IMR-90 (cell line): ENCODE measurements at regions not wholly inside any gene's neighbourhood (a gene's known extent, or its start where the extent isn't known, plus 50 kb on each side); places are given as distances from the start of the nearest gene placed in this dataset.

ENCODE experiments used
- ATAC-seq: fragments of 200-7000 bp; cut with Tn5 transposase; 2 replicates; pipeline ENCODE4 v1.9.1; 2020; ENCODE audit warnings: low read depth, mild to moderate bottlenecking, moderate library complexity
- BruUV-seq: library from RNA; stranded (reverse); fragments of 400-500 nt; replicated peaks from 2 replicates; lab custom pipeline; 2021; lab: Mats Ljungman, UMichigan
- CTCF ChIA-PET: fragments of 300-600 bp; formaldehyde crosslinking; extraction: SDS; loops from one replicate; lab custom pipeline; 2021; ENCODE audit warnings: antibody characterized with exemption; lab: Yijun Ruan, JAX
- POLR2A ChIA-PET: fragments of 300-600 bp; sonication (Branson Sonifier 250); formaldehyde crosslinking; loops from one replicate; lab custom pipeline; 2022; ENCODE audit warnings: antibody characterized with exemption; ENCODE audit not compliant: unreplicated experiment; lab: Charles Lee
- DNase-seq: peaks from one replicate; pipeline ENCODE4 v3.0.0; 2013
- H2AFZ ChIP-seq: replicated peaks from 2 replicates; pipeline ENCODE3; 2013; ENCODE audit warnings: low read length, mild to moderate bottlenecking; ENCODE audit not compliant: poor library complexity
- H2AK5ac ChIP-seq: 2 replicates; pipeline ENCODE4 v1.6.1; 2013; ENCODE audit warnings: low read depth, low read length, inconsistent platforms
- H2AK9ac ChIP-seq: replicated peaks from 2 replicates; pipeline ENCODE3; 2013; ENCODE audit warnings: mild to moderate bottlenecking, low read depth, low read length, moderate library complexity; ENCODE audit not compliant: poor library complexity
- H2BK120ac ChIP-seq: 2 replicates; pipeline ENCODE4 v1.6.1; 2013; ENCODE audit warnings: low read depth, low read length, inconsistent platforms
- H2BK15ac ChIP-seq: 3 replicates; pipeline ENCODE4 v1.6.1; 2013; ENCODE audit warnings: low read depth, low read length, inconsistent platforms
- H2BK20ac ChIP-seq: 2 replicates; pipeline ENCODE4 v1.6.1; 2013; ENCODE audit warnings: low read depth, mild to moderate bottlenecking, inconsistent platforms, low read length, moderate library complexity
- H2BK5ac ChIP-seq: 2 replicates; pipeline ENCODE4 v1.6.1; 2013; ENCODE audit warnings: mild to moderate bottlenecking, low read depth, low read length, inconsistent platforms; ENCODE audit not compliant: poor library complexity, severe bottlenecking
- H3K14ac ChIP-seq: replicated peaks from 2 replicates; pipeline ENCODE4 v1.6.1; 2013; ENCODE audit warnings: low read depth, low read length, inconsistent platforms
- H3K18ac ChIP-seq: 2 replicates; pipeline ENCODE4 v1.6.1; 2013; ENCODE audit warnings: low read depth, low read length, control low read depth
- H3K23ac ChIP-seq: 2 replicates; pipeline ENCODE4 v1.6.1; 2013; ENCODE audit warnings: low read depth, low read length, inconsistent platforms
- H3K27ac ChIP-seq: 2 replicates; pipeline ENCODE4 v1.5.1; 2013; ENCODE audit warnings: mild to moderate bottlenecking, control low read depth, low read length; ENCODE audit not compliant: insufficient read depth
- H3K27me3 ChIP-seq: 2 replicates; pipeline ENCODE4 v1.6.1; 2013; ENCODE audit warnings: low read length; ENCODE audit not compliant: control insufficient read depth, insufficient read depth
- H3K36me3 ChIP-seq: 2 replicates; pipeline ENCODE4 v1.6.1; 2013; ENCODE audit warnings: low read length, mixed read lengths; ENCODE audit not compliant: control insufficient read depth, insufficient read depth
- H3K4ac ChIP-seq: 2 replicates; pipeline ENCODE4 v1.6.1; 2013; ENCODE audit warnings: low read depth, low read length, inconsistent platforms
- H3K4me1 ChIP-seq: 2 replicates; pipeline ENCODE4 v1.6.1; 2013; ENCODE audit warnings: low read length, mixed read lengths; ENCODE audit not compliant: control insufficient read depth, insufficient read depth
- H3K4me2 ChIP-seq: 2 replicates; pipeline ENCODE4 v1.6.1; 2013; ENCODE audit warnings: low read depth, mild to moderate bottlenecking, control low read depth, low read length, moderate library complexity
- H3K4me3 ChIP-seq: 2 replicates; pipeline ENCODE4 v1.5.1; 2013; ENCODE audit warnings: low read depth, mild to moderate bottlenecking, control low read depth, low read length, moderate library complexity; ENCODE audit not compliant: insufficient read depth
- H3K56ac ChIP-seq: 2 replicates; pipeline ENCODE4 v1.6.1; 2013; ENCODE audit warnings: low read length, inconsistent platforms; ENCODE audit not compliant: insufficient read depth; ENCODE audit errors: extremely low read depth
- H3K79me1 ChIP-seq, 2 experiments: 2 replicates each; pipeline ENCODE4 v1.6.1; 2013; ENCODE audit warnings: low read length in 2 of 2, inconsistent platforms in 1 of 2, low read depth in 1 of 2
- H3K9ac ChIP-seq: 2 replicates; pipeline ENCODE4 v1.6.1; 2013; ENCODE audit warnings: low read depth, low read length, control low read depth
- H3K9me1 ChIP-seq: 2 replicates; pipeline ENCODE4 v1.6.1; 2013; ENCODE audit warnings: low read length, inconsistent platforms; ENCODE audit not compliant: insufficient read depth
- H3K9me3 ChIP-seq: 2 replicates; pipeline ENCODE4 v1.6.1; 2013; ENCODE audit warnings: low read length; ENCODE audit not compliant: control insufficient read depth, insufficient read depth
- H4K20me1 ChIP-seq: 2 replicates; pipeline ENCODE4 v1.6.1; 2013; ENCODE audit warnings: low read length, inconsistent platforms; ENCODE audit not compliant: insufficient read depth
- H4K5ac ChIP-seq: 2 replicates; pipeline ENCODE4 v1.6.1; 2013; ENCODE audit warnings: mild to moderate bottlenecking, low read depth, low read length, control low read depth
- H4K8ac ChIP-seq, 2 experiments: 2 replicates each; pipeline ENCODE4 v1.6.1; 2013; ENCODE audit warnings: low read depth in 2 of 2, low read length in 2 of 2, control low read depth in 1 of 2, inconsistent platforms in 1 of 2
- H4K91ac ChIP-seq: 2 replicates; pipeline ENCODE4 v1.6.1; 2013; ENCODE audit warnings: low read depth, low read length, inconsistent platforms; ENCODE audit not compliant: insufficient read depth
- CHD1 ChIP-seq: IDR thresholded peaks from 2 replicates; pipeline ENCODE4 v1.6.1; 2012; ENCODE audit warnings: low read depth, low read length, improper control_type of control experiment
- MXI1 ChIP-seq: IDR thresholded peaks from 2 replicates; pipeline ENCODE4 v1.6.1; 2012; ENCODE audit warnings: low read depth, mild to moderate bottlenecking, low read length, moderate library complexity, borderline replicate concordance
- NFE2L2 ChIP-seq: fragments of 150-350 bp; IDR thresholded peaks from 2 replicates; pipeline ENCODE4 v1.6.1; 2016; ENCODE audit warnings: low read depth, mild to moderate bottlenecking, low read length
- POLR2A ChIP-seq: IDR thresholded peaks from 2 replicates; pipeline ENCODE4 v1.6.1; 2012; ENCODE audit warnings: mild to moderate bottlenecking, low read depth, low read length
- RFX5 ChIP-seq: IDR thresholded peaks from 2 replicates; pipeline ENCODE4 v1.8.0; 2012; ENCODE audit warnings: low read depth, mild to moderate bottlenecking, low read length, moderate library complexity
- SMC3 ChIP-seq: fragments of 150-350 bp; IDR thresholded peaks from 2 replicates; pipeline ENCODE4 v1.6.1; 2016; ENCODE audit warnings: low read depth, mild to moderate bottlenecking, antibody characterized with exemption, low read length, moderate library complexity
- WGBS, 2 experiments: methylation state at CpG; one replicate each; pipeline versions ENCODE4 v1.1.5 to v1.1.7; 2013; ENCODE audit warnings: missing lambda C conversion rate in 2 of 2; ENCODE audit not compliant: insufficient read length in 1 of 2; ENCODE audit errors: extremely low coverage in 2 of 2; 5-methylcytosine and 5-hydroxymethylcytosine counted together
- dilution Hi-C: fragments of 300-500 bp; cut with HindIII; formaldehyde crosslinking; loops from one replicate; pipeline ENCODE4 v1.14.3; 2018; ENCODE audit warnings: low sequenced_read_pairs; ENCODE audit not compliant: unreplicated experiment
- in situ Hi-C: fragments of 300-500 bp; cut with MboI; formaldehyde crosslinking; loops from 3 replicates; pipeline ENCODE4 v1.14.3; 2019; ENCODE audit warnings: low sequenced_read_pairs, inconsistent platforms, mixed read lengths
- intact Hi-C: fragments of 100-400 bp; cut with micrococcal nuclease; formaldehyde crosslinking; loops from 2 replicates; pipeline ENCODE4 v1.10.0; 2022
- TF ChIP-seq, protein P1 (sequence below): fragments of 150-350 bp; IDR thresholded peaks from 2 replicates; pipeline ENCODE4 v1.6.1; 2016; ENCODE audit warnings: low read depth, mild to moderate bottlenecking, low read length, moderate library complexity, borderline replicate concordance
- TF ChIP-seq, protein P2 (sequence below): fragments of 150-350 bp; IDR thresholded peaks from 2 replicates; pipeline ENCODE4 v1.6.1; 2017; ENCODE audit warnings: mild to moderate bottlenecking, antibody characterized with exemption, low read length, low read depth
- TF ChIP-seq, protein P3 (sequence below): conservative IDR thresholded peaks from 2 replicates; pipeline ENCODE4 v1.5.1; 2012; ENCODE audit warnings: mild to moderate bottlenecking, low read depth, low read length, improper control_type of control experiment

GRCh38 chr2:43038034-43038695 is 188.2 kb downstream of the ZFP36L2 start:
- no peak overlapping the region for H3K23ac ChIP-seq
- no peak overlapping the region for H2BK5ac ChIP-seq
- H3K9me3 ChIP-seq = no peaks in the 10 kb centered on the region
- intact Hi-C loops = no loop called here
- POLR2A ChIA-PET = no interaction called here
- WGBS, 2 experiments = no CpG with 5 or more reads among the region's 9 CpGs
- H3K36me3 ChIP-seq = no peaks in the 10 kb centered on the region
- H3K4me3 ChIP-seq = no peak overlapping the region
- in situ Hi-C loops = no loop called here
- H2BK15ac ChIP-seq = peak overlapping the region; percentile 97; the same call in 2 of the 3 replicates
- no peaks in the 10 kb centered on the region for H4K20me1 ChIP-seq
- TF ChIP-seq SMC3 = no peak
- no peak for TF ChIP-seq POLR2A
- TF ChIP-seq NFE2L2 = no peak
- TF ChIP-seq, protein P1, sequence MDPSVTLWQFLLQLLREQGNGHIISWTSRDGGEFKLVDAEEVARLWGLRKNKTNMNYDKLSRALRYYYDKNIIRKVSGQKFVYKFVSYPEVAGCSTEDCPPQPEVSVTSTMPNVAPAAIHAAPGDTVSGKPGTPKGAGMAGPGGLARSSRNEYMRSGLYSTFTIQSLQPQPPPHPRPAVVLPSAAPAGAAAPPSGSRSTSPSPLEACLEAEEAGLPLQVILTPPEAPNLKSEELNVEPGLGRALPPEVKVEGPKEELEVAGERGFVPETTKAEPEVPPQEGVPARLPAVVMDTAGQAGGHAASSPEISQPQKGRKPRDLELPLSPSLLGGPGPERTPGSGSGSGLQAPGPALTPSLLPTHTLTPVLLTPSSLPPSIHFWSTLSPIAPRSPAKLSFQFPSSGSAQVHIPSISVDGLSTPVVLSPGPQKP = no peak
- TF ChIP-seq MXI1 = no peak
- TF ChIP-seq, protein P2, sequence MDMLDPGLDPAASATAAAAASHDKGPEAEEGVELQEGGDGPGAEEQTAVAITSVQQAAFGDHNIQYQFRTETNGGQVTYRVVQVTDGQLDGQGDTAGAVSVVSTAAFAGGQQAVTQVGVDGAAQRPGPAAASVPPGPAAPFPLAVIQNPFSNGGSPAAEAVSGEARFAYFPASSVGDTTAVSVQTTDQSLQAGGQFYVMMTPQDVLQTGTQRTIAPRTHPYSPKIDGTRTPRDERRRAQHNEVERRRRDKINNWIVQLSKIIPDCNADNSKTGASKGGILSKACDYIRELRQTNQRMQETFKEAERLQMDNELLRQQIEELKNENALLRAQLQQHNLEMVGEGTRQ = no peak
- TF ChIP-seq, protein P3, sequence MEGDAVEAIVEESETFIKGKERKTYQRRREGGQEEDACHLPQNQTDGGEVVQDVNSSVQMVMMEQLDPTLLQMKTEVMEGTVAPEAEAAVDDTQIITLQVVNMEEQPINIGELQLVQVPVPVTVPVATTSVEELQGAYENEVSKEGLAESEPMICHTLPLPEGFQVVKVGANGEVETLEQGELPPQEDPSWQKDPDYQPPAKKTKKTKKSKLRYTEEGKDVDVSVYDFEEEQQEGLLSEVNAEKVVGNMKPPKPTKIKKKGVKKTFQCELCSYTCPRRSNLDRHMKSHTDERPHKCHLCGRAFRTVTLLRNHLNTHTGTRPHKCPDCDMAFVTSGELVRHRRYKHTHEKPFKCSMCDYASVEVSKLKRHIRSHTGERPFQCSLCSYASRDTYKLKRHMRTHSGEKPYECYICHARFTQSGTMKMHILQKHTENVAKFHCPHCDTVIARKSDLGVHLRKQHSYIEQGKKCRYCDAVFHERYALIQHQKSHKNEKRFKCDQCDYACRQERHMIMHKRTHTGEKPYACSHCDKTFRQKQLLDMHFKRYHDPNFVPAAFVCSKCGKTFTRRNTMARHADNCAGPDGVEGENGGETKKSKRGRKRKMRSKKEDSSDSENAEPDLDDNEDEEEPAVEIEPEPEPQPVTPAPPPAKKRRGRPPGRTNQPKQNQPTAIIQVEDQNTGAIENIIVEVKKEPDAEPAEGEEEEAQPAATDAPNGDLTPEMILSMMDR = no peak
- TF ChIP-seq RFX5 = no peak
- TF ChIP-seq CHD1 = no peak
- no peak overlapping the region for H3K9ac ChIP-seq
- no peak overlapping the region for H2AK9ac ChIP-seq
- H3K4me1 ChIP-seq = peaks cover 30% of the 10 kb centered on the region
- no peak overlapping the region for H3K4me2 ChIP-seq
- no TSS peak for BruUV-seq
- DNase-seq = peak; percentile 35
- H2AFZ ChIP-seq = peak overlapping the region; percentile 69
- H3K14ac ChIP-seq = peak overlapping the region; percentile 84
- no peak overlapping the region for H3K56ac ChIP-seq
- H4K5ac ChIP-seq = peak overlapping the region; percentile 49; the same call in 1 of the 2 replicates
- no peak for ATAC-seq
- peak overlapping the region; percentile 92 for H2BK120ac ChIP-seq
- H3K27me3 ChIP-seq = no peaks in the 10 kb centered on the region
- H3K9me1 ChIP-seq = peaks cover 22% of the 10 kb centered on the region
- H3K79me1 ChIP-seq = peaks cover 0 to 6% of the 10 kb centered on the region in 2 experiments; a peak in 1 of 4 replicates
- H3K18ac ChIP-seq = peak overlapping the region; percentile 9
- H3K4ac ChIP-seq = peak overlapping the region; percentile 85
- H2AK5ac ChIP-seq = peak overlapping the region; percentile 54; the same call in 1 of the 2 replicates
- peak overlapping the region; percentile 96 for H2BK20ac ChIP-seq
- peak overlapping the region; percentile 42; the same call in 1 of the 2 replicates for H3K27ac ChIP-seq
- dilution Hi-C loops = no loop called here
- H4K8ac ChIP-seq = peak overlapping the region; percentile 38 to 78; a peak in 2 of 4 replicates
- H4K91ac ChIP-seq = peak overlapping the region; percentile 72
- CTCF ChIA-PET = no interaction called here
